HG03432 (cell line): ENCODE measurements at regions not wholly inside any gene's neighbourhood (a gene's known extent, or its start where the extent isn't known, plus 50 kb on each side); places are given as distances from the start of the nearest gene placed in this dataset.
A peak's percentile ranks its signal among the peaks of the same experiment; 100 is the strongest.

Experiments
- ATAC-seq: cut with Tn5 transposase; IDR thresholded peaks from one replicate; pipeline ENCODE4 v1.9.1; 2021; ENCODE audit warnings: mild to moderate bottlenecking, moderate library complexity; ENCODE audit not compliant: unreplicated experiment

- peak; percentile 48 for ATAC-seq
Measured at GRCh38 chr7:126378642-126379041, 874.1 kb downstream of the GRM8 start.

GRCh38 chr7:126370038-126370668 is 882.6 kb downstream of the GRM8 start:
- ATAC-seq: peak; percentile 72

- ATAC-seq: no peak
Measured at GRCh38 chr7:126362746-126363145, 890.0 kb downstream of the GRM8 start.

- no peak for ATAC-seq
Measured at GRCh38 chr7:126361183-126361582, 891.6 kb downstream of the GRM8 start.

- ATAC-seq: no peak
Measured at GRCh38 chr7:126339813-126340212, 912.9 kb downstream of the GRM8 start.

- no peak for ATAC-seq
Measured at GRCh38 chr7:126305671-126306070, 947.1 kb downstream of the GRM8 start.

GRCh38 chr7:126303926-126304325 is 948.8 kb downstream of the GRM8 start:
- ATAC-seq: no peak

- no peak for ATAC-seq
Measured at GRCh38 chr7:126302639-126303038, 950.1 kb downstream of the GRM8 start.

GRCh38 chr7:126286317-126286716 is 966.4 kb downstream of the GRM8 start:
- ATAC-seq: no peak

- no peak for ATAC-seq
Measured at GRCh38 chr7:126236261-126236660, 1016.5 kb downstream of the GRM8 start.

- no peak for ATAC-seq
Measured at GRCh38 chr7:126228356-126229061, 1024.2 kb downstream of the GRM8 start.

- ATAC-seq: no peak
Measured at GRCh38 chr7:126227643-126228042, 1025.1 kb downstream of the GRM8 start.

- ATAC-seq: no peak
Measured at GRCh38 chr7:126227055-126227454, 1025.7 kb downstream of the GRM8 start.

GRCh38 chr7:126223729-126224128 is 1029.0 kb downstream of the GRM8 start:
- ATAC-seq: no peak

GRCh38 chr7:126222782-126223181 is 1030.0 kb downstream of the GRM8 start:
- no peak for ATAC-seq

GRCh38 chr7:126215785-126216184 is 1037.0 kb downstream of the GRM8 start:
- no peak for ATAC-seq

- no peak for ATAC-seq
Measured at GRCh38 chr7:126213876-126214275, 1038.9 kb downstream of the GRM8 start.

- no peak for ATAC-seq
Measured at GRCh38 chr7:126211875-126212274, 1040.9 kb downstream of the GRM8 start.

GRCh38 chr7:126210707-126211106 is 1042.0 kb downstream of the GRM8 start:
- peak; percentile 68 for ATAC-seq

GRCh38 chr7:126203185-126203584 is 1049.6 kb downstream of the GRM8 start:
- ATAC-seq: no peak

GRCh38 chr7:126202177-126202576 is 1050.6 kb downstream of the GRM8 start:
- no peak for ATAC-seq

GRCh38 chr7:126185959-126186580 is 1066.7 kb downstream of the GRM8 start:
- ATAC-seq: no peak
